WTC11 (cell line): ENCODE measurements at regions not wholly inside any gene's neighbourhood (a gene's known extent, or its start where the extent isn't known, plus 50 kb on each side); places are given as distances from the start of the nearest gene placed in this dataset.

Experiments used
- CREB1 ChIP-seq: sonication (generic); formaldehyde crosslinking; IDR thresholded peaks from 2 replicates; pipeline ENCODE4 v1.8.0; 2023; ENCODE audit warnings: mild to moderate bottlenecking, missing genetic modification reagents
- E2F4 ChIP-seq: sonication (generic); formaldehyde crosslinking; IDR thresholded peaks from 2 replicates; pipeline ENCODE4 v1.8.1; 2022; ENCODE audit warnings: low read depth, mild to moderate bottlenecking, moderate library complexity, missing genetic modification reagents, borderline replicate concordance
- IRF2 ChIP-seq: sonication (generic); formaldehyde crosslinking; IDR thresholded peaks from 2 replicates; pipeline ENCODE4 v1.8.0; 2022; ENCODE audit warnings: low read depth, missing genetic modification reagents, borderline replicate concordance
- KAT7 ChIP-seq: sonication (generic); formaldehyde crosslinking; IDR thresholded peaks from 2 replicates; pipeline ENCODE4 v1.8.1; 2023; ENCODE audit warnings: missing genetic modification reagents, mild to moderate bottlenecking, borderline replicate concordance

GRCh38 chr3:7817239-7817638 is 684.4 kb upstream of the LMCD1 start:
- TF ChIP-seq IRF2 (no peak), CREB1 (no peak), KAT7 (CRISPR knock-in tag) (no peak), E2F4 (CRISPR knock-in tag) (no peak)
